Progenitor cell of endocrine pancreas (in vitro differentiated cells): ENCODE measurements at regions not wholly inside any gene's neighbourhood (a gene's known extent, or its start where the extent isn't known, plus 50 kb on each side); places are given as distances from the start of the nearest gene placed in this dataset.

Experiments used
- DNase-seq: peaks from one replicate; pipeline ENCODE4 v3.0.0; 2021; ENCODE audit warnings: low spot score; ENCODE audit not compliant: unreplicated experiment
- H3K27ac Mint-ChIP-seq: 2 replicates; pipeline ENCODE4 v1.8.0; 2021; ENCODE audit warnings: mild to moderate bottlenecking, moderate library complexity, mixed read lengths
- H3K27me3 Mint-ChIP-seq: 2 replicates; pipeline ENCODE4 v1.8.0; 2021; ENCODE audit warnings: mixed read lengths
- H3K36me3 Mint-ChIP-seq: 2 replicates; pipeline ENCODE4 v1.8.0; 2022; ENCODE audit warnings: mixed read lengths; ENCODE audit not compliant: insufficient read depth
- H3K4me1 Mint-ChIP-seq: 2 replicates; pipeline ENCODE4 v1.8.0; 2021; ENCODE audit warnings: low read depth, mixed read lengths
- H3K4me3 Mint-ChIP-seq: 2 replicates; pipeline ENCODE4 v1.8.0; 2021; ENCODE audit warnings: low read depth, mild to moderate bottlenecking, moderate library complexity, mixed read lengths
- H3K9me3 Mint-ChIP-seq: 2 replicates; pipeline ENCODE4 v1.8.0; 2021; ENCODE audit warnings: low read depth, mixed read lengths
- CTCF ChIP-seq: fragments of 200-600 bp; sonication (generic); IDR thresholded peaks from one replicate; pipeline ENCODE4 v1.5.0; 2021; ENCODE audit warnings: antibody characterized with exemption, mild to moderate bottlenecking; ENCODE audit not compliant: unreplicated experiment

- no peak overlapping the region for H3K4me3 Mint-ChIP-seq
Observed at GRCh38 chr17:77771587-77771986, 186.9 kb upstream of the TNRC6C start.

GRCh38 chr17:77771998-77772397, 186.5 kb upstream of the TNRC6C start:
- DNase-seq = no peak
- Mint-ChIP-seq H3K27ac (peak overlapping the region; percentile 41), H3K9me3 (no peaks in the 10 kb centered on the region), H3K27me3 (peaks cover 46% of the 10 kb centered on the region), H3K36me3 (no peaks in the 10 kb centered on the region), H3K4me1 (peaks cover 4% of the 10 kb centered on the region), H3K4me3 (no peak overlapping the region)
- no peak for TF ChIP-seq CTCF

More at GRCh38 chr17:77771587-77771986, 186.9 kb upstream of the TNRC6C start:
- Mint-ChIP-seq H3K9me3 (no peaks in the 10 kb centered on the region), H3K27me3 (peaks cover 46% of the 10 kb centered on the region), H3K36me3 (no peaks in the 10 kb centered on the region), H3K27ac (no peak overlapping the region), H3K4me1 (peaks cover 4% of the 10 kb centered on the region)
- no peak for DNase-seq
- no peak for TF ChIP-seq CTCF

- TF ChIP-seq CTCF = peak; percentile 65
- Mint-ChIP-seq H3K27me3 (peaks cover 43% of the 10 kb centered on the region), H3K4me1 (peaks cover 4% of the 10 kb centered on the region), H3K36me3 (no peaks in the 10 kb centered on the region), H3K9me3 (no peaks in the 10 kb centered on the region), H3K4me3 (no peak overlapping the region), H3K27ac (peak overlapping the region; percentile 41)
- DNase-seq = peak; percentile 37
Observed at GRCh38 chr17:77772461-77772897, 186.0 kb upstream of the TNRC6C start.

- H3K9me3 Mint-ChIP-seq = no peaks in the 10 kb centered on the region
- H3K36me3 Mint-ChIP-seq = no peaks in the 10 kb centered on the region
- H3K27ac Mint-ChIP-seq = no peak overlapping the region
- H3K4me1 Mint-ChIP-seq = peaks cover 4% of the 10 kb centered on the region
- no peak overlapping the region for H3K4me3 Mint-ChIP-seq
- peaks cover 41% of the 10 kb centered on the region for H3K27me3 Mint-ChIP-seq
- DNase-seq = no peak
- no peak for TF ChIP-seq CTCF
Observed at GRCh38 chr17:77772899-77773358, 185.6 kb upstream of the TNRC6C start.

- peaks cover 33% of the 10 kb centered on the region for H3K27me3 Mint-ChIP-seq
- H3K27ac Mint-ChIP-seq = no peak overlapping the region
- TF ChIP-seq CTCF = no peak
- H3K4me3 Mint-ChIP-seq = no peak overlapping the region
- no peak for DNase-seq
- no peaks in the 10 kb centered on the region for H3K36me3 Mint-ChIP-seq
- H3K9me3 Mint-ChIP-seq = no peaks in the 10 kb centered on the region
- H3K4me1 Mint-ChIP-seq = peaks cover 4% of the 10 kb centered on the region
Observed at GRCh38 chr17:77774182-77774581, 184.3 kb upstream of the TNRC6C start.
